ENCODE measurements at regions not wholly inside any gene's neighbourhood (a gene's known extent, or its start where the extent isn't known, plus 50 kb on each side); places are given as distances from the start of the nearest gene placed in this dataset.
"Not testable (repeated sequence)": the region's sequence is repeated elsewhere in the genome, so short reads cannot be mapped to it uniquely, and the experiment has no call there.

- FAIRE-seq: no peak
Measured at GRCh38 chr4:15162465-15163283, 160.4 kb downstream of the CPEB2 start.

GRCh38 chr4:15163284-15163645, 161.0 kb downstream of the CPEB2 start:
- DNase-seq (ENCODE audit: insufficient read length, low spot score) (no peak), FAIRE-seq (no peak)

More at GRCh38 chr4:15162465-15163283, 160.4 kb downstream of the CPEB2 start:
- no peak for DNase-seq (ENCODE audit: insufficient read length, low spot score)

DNA sequence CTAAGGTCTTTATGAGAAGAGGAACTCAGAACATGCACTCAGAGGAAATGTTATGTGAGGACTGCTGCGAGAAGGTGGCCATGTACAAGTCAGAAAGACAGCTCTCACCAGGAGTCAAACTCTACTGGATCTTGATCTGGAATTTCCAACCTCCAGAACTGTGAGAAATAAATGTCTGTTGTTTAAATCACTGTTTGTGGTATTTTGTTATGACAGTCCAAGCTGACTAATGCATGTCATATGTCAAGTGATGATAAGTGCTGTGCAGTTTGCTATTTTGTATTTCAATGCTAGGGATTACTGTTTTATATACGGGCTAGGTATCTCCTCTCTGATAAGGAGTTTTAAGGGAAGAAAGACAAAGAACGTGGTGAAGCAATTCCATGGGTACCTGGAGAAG, 162.3 kb downstream of the CPEB2 start:
- FAIRE-seq: no peak
- DNase-seq (ENCODE audit: insufficient read length, low spot score): no peak

GRCh38 chr4:15167743-15168142, 165.5 kb downstream of the CPEB2 start:
- DNase-seq (ENCODE audit: insufficient read length, low spot score): no peak
- FAIRE-seq: no peak

- DNase-seq (ENCODE audit: insufficient read length, low spot score) (no peak), FAIRE-seq (no peak)
Measured at GRCh38 chr4:15168759-15169158, 166.5 kb downstream of the CPEB2 start.

- FAIRE-seq: no peak
Measured at GRCh38 chr4:15171725-15172124, 169.4 kb downstream of the CPEB2 start.

DNA sequence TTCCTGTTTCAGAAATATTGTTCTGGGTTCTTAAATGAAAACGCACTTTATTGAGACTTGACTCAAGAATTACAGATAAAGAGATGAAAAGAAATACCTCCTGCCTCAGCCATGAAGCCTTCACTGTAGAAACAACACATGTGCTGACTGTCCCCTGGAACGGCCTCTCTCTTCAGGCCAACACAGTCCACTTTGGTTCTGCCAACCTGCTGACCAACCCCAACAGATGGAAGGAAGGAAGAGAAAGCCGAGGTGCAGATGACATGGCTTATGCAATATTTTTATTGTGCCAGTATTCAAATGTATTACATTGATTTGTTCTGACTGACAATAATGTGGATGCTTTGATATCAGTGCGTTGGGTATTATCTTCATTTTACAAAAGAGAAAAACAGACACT, 171.0 kb downstream of the CPEB2 start:
- FAIRE-seq: no peak

More at GRCh38 chr4:15171725-15172124, 169.4 kb downstream of the CPEB2 start:
- DNase-seq (ENCODE audit: insufficient read length, low spot score): no peak

GRCh38 chr4:15174168-15174567, 171.9 kb downstream of the CPEB2 start:
- not testable (repeated sequence) for DNase-seq (ENCODE audit: insufficient read length, low spot score); FAIRE-seq

More for the DNA sequence above, 171.0 kb downstream of the CPEB2 start:
- no peak for DNase-seq (ENCODE audit: insufficient read length, low spot score)

- not testable (repeated sequence) for FAIRE-seq; DNase-seq (ENCODE audit: insufficient read length, low spot score)
Measured at GRCh38 chr4:15179842-15180241, 177.6 kb downstream of the CPEB2 start.

- DNase-seq (ENCODE audit: insufficient read length, low spot score): no peak
- FAIRE-seq: no peak
Measured at GRCh38 chr4:15182600-15183220, 180.4 kb downstream of the CPEB2 start.

DNA sequence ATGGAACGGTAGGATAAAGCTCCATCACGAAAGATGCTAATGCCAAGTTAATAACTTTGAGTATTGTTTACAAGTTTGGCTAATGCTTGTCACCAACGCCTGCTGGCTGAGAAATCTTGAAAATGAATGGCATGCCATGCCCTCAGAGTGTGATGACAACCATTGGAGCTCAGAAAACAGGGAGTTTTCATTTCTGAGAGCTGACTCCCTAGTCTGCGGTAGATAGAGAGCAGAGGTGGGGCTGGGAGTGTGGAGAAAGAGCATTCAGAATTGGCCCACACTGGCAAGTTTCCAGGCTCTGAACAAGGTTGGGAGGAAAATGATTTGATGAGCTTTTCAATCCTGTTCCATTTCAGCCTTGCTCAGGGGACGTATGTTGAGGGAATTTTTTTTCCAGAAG, 183.9 kb downstream of the CPEB2 start:
- DNase-seq (ENCODE audit: insufficient read length, low spot score) (no peak), FAIRE-seq (no peak)

DNA sequence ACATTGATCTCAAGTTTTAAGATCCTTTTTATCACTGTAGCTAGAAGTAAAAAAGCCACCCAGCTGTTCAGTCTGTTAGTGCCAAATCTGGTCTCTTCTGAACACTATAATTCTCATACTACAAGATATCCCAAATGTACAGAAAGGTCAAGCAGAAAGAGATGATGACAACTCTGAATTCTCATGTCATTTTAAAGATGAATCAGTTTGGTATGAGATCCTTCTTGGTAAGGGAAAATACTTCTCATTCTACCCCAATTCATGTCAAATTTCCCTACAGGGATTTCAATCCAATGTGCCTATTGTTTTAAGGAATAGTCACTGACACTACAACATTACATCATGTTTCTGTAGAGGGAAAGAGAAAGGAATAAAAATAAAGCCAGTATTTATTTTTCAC, 184.5 kb downstream of the CPEB2 start:
- DNase-seq (ENCODE audit: insufficient read length, low spot score) (no peak), FAIRE-seq (no peak)

DNA sequence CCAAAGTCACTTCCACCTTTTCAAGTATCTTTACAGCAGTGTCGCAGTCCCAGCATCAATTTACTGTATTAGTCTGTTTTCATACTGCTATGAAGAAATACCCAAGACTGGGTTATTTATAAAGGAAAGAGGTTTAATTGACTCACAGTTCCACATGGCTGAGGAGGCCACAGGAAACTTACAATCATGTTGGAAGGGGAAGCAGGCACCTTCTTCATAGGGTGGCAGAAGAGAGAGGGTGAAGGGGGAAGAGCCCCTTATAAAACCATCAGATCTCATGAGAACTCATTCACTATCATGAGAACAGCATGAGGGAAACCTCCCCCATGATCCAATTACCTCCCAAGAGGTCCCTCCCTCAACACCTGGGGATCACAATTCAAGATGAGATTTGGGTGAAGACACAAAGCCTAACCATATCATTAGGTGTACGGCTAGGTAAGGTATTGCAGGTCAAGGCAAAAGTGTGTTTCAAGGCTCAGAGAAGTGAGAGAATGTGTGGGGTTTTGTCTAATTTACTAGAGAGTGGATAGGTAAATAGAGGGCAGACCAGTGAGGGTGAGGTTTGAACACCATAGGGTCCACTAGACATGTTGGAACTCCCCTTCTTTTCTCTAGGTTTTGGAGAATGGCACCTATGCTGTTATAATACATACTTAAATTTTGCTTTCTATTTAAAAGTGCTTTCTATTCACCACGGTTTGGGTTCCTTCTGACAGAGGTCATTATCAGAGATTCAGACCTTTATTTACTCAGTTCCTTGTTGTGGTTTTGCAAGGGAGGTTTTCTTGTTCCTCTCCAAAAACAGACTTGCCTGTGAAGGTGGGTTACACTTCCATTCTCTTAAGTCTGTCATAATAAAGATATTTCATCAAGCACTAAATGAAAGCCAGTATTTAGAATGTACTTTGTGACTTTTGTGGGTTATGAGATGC, 186.6 kb downstream of the CPEB2 start:
- FAIRE-seq: no peak
- no peak for DNase-seq (ENCODE audit: insufficient read length, low spot score)

DNA sequence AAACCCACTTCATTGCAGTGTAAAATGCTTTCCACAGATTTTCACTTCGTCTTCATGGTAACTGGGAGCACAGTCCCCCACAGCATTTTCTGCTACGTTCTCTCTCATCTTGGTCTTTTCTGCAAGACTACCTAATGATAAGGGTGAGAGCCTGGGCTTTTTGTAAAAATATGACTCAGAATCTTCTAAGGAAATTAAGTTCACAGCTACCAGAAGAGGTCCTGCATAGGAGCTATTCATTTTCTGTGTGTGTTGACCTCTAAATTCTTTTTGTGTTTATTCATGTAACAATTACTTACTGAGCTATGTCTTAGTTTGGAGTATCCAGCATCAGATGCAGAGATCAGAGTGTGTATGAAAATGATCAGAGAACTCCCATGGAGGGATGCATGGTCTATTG, 192.2 kb downstream of the CPEB2 start:
- FAIRE-seq: no peak
- no peak for DNase-seq (ENCODE audit: insufficient read length, low spot score)

DNA sequence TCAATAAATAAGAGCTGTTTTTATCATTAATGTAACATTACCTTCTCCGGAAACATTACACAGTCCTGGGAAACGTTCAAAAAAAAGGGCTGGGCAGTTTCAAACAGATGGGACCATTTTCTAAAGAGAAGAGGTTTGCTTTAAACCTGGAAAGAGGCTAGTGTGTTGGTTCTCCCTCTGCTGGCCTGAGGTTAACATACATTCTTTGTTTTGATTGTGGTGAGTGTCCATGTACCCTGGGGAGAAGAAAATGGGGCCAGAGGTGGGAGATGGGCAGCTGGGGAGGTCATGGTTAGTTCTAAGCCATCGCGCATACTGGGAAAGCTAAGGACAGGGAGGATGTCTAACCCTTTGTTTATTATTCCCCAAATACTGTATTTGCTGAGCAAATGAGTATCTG, 194.7 kb downstream of the CPEB2 start:
- FAIRE-seq (no peak), DNase-seq (ENCODE audit: insufficient read length, low spot score) (no peak)

- FAIRE-seq: no peak
- DNase-seq (ENCODE audit: insufficient read length, low spot score): no peak
Measured at GRCh38 chr4:15198070-15198727, 195.9 kb downstream of the CPEB2 start.

DNA sequence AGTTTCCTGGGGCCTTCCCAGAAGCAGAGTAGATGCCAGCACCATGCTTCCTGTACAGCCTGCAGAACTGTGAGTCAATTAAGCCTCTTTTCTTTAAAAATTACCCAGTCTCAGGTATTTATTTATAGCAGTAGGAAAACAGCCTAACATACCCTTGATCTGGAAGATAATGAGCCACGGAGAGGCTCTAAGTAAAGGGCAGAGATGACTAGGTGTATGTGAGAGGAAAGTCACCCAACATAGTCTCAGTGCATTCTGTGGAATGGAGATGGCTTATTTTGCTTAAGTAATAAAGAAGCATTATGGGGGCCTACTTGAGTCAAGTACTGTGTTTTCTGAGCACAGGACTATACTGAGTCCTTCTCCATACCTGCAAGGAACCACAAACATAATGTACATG, 199.5 kb downstream of the CPEB2 start:
- no peak for FAIRE-seq
- no peak for DNase-seq (ENCODE audit: insufficient read length, low spot score)

DNA sequence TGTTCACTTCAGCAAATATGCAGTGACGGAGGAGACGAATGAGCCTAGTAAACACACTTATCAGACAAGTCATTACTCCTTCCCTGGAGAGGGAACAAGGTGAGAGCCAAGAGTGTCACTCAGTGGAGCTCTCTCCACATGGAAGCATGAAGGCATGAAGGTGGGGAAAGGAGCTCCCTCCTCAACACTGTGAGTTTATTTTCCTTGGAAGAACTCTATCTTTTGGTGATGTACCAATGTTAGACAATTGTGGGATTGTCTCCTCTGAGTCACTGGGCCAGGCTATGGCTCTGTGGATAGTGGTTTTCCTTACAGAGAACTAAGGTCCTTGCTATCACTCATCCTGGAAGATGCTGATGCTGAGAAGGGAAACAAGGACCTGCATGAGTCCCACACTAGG, 200.2 kb downstream of the CPEB2 start:
- no peak for FAIRE-seq
- no peak for DNase-seq (ENCODE audit: insufficient read length, low spot score)

GRCh38 chr4:15206526-15206925, 204.2 kb downstream of the CPEB2 start:
- not testable (repeated sequence) for DNase-seq (ENCODE audit: insufficient read length, low spot score); FAIRE-seq

- no peak for DNase-seq (ENCODE audit: insufficient read length, low spot score)
- no peak for FAIRE-seq
Measured at GRCh38 chr4:15213302-15213970, 211.2 kb downstream of the CPEB2 start.

Measured in HTR-8/SVneo (cell line).